Astrocyte (in vitro differentiated cells and primary cell): ENCODE measurements at regions not wholly inside any gene's neighbourhood (a gene's known extent, or its start where the extent isn't known, plus 50 kb on each side); places are given as distances from the start of the nearest gene placed in this dataset.

Source experiments
- EZH2 ChIP-seq: IDR thresholded peaks from 2 replicates; pipeline ENCODE4 v1.6.1; 2012; ENCODE audit warnings: mild to moderate bottlenecking, low read length, inconsistent platforms; ENCODE audit not compliant: insufficient read depth
- TF ChIP-seq, protein P1 (sequence below): IDR thresholded peaks from 2 replicates; pipeline ENCODE4 v1.5.1; 2011; ENCODE audit warnings: low read depth, mild to moderate bottlenecking, inconsistent platforms, low read length, moderate library complexity; ENCODE audit not compliant: insufficient read depth

DNA sequence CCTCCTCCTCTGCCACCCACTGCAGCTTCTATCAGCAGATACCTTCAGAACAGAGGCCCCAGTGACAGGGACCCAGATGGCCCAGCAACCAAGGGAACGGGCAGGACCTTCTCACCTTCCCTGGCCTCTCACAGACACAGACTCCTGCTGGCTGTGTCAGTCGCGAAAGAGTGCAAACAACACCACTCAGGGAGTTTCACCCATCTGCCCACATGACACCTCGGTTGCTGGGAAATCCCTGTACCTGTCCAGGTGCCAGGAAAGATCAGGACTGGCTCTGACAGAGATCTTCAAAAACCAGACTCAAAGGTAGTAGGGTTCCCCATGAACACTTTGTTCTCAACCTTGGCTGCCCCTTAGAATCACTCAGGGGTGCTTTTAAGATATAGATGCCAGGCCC, 83.5 kb upstream of the HIVEP3 start:
- TF ChIP-seq, protein P1, sequence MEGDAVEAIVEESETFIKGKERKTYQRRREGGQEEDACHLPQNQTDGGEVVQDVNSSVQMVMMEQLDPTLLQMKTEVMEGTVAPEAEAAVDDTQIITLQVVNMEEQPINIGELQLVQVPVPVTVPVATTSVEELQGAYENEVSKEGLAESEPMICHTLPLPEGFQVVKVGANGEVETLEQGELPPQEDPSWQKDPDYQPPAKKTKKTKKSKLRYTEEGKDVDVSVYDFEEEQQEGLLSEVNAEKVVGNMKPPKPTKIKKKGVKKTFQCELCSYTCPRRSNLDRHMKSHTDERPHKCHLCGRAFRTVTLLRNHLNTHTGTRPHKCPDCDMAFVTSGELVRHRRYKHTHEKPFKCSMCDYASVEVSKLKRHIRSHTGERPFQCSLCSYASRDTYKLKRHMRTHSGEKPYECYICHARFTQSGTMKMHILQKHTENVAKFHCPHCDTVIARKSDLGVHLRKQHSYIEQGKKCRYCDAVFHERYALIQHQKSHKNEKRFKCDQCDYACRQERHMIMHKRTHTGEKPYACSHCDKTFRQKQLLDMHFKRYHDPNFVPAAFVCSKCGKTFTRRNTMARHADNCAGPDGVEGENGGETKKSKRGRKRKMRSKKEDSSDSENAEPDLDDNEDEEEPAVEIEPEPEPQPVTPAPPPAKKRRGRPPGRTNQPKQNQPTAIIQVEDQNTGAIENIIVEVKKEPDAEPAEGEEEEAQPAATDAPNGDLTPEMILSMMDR: no peak
- no peak for TF ChIP-seq EZH2
